Mesodermal cell (in vitro differentiated cells): ENCODE measurements at regions not wholly inside any gene's neighbourhood (a gene's known extent, or its start where the extent isn't known, plus 50 kb on each side); places are given as distances from the start of the nearest gene placed in this dataset.

Source experiments
- H3K27ac ChIP-seq: 2 replicates; pipeline ENCODE4 v1.7.0; 2013; ENCODE audit warnings: mild to moderate bottlenecking, low read depth, low read length, moderate library complexity; ENCODE audit not compliant: severe bottlenecking
- H3K36me3 ChIP-seq: 2 replicates; pipeline ENCODE4 v1.7.1; 2013; ENCODE audit warnings: mild to moderate bottlenecking, low read length, moderate library complexity; ENCODE audit not compliant: control insufficient read depth, insufficient read depth
- H3K4me1 ChIP-seq: one replicate; pipeline ENCODE4 v1.7.1; 2013; ENCODE audit warnings: mild to moderate bottlenecking, low read length; ENCODE audit not compliant: insufficient read depth, control insufficient read depth, poor library complexity, severe bottlenecking
- H3K4me3 ChIP-seq: 2 replicates; pipeline ENCODE4 v1.7.0; 2013; ENCODE audit warnings: low read length, control low read depth, mild to moderate bottlenecking; ENCODE audit not compliant: insufficient read depth, poor library complexity, severe bottlenecking; ENCODE audit errors: extremely low read depth
- H3K9me3 ChIP-seq: 2 replicates; pipeline ENCODE4 v1.7.1; 2013; ENCODE audit warnings: mild to moderate bottlenecking, low read length, moderate library complexity; ENCODE audit not compliant: control insufficient read depth
- WGBS, 2 experiments: methylation state at CpG; one replicate each; pipeline ENCODE4 v1.1.5; 2013; ENCODE audit warnings: missing lambda C conversion rate in 2 of 2; ENCODE audit not compliant: insufficient coverage in 2 of 2; 5-methylcytosine and 5-hydroxymethylcytosine counted together

DNA sequence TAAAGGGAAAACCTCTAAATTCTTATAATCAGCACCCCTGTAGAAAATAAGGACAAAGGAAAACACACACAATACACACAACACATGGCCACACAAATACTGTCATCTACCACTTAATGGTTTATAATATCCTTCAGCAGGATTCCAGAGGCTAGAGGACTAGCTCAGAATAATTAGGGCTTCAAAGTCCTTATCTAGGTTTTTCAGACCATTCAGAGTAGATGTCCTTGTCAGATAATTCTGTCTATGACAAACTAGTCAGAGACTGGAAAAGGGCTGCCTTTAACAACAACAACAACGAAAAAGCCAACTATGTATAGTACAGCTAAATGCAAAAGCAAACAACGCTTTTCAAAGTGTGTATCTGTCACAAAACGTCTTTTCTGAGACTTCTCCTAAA, 456.5 kb upstream of the CNTN5 start:
- Histone ChIP-seq H3K9me3 (no peaks in the 10 kb centered on the region), H3K4me1 (no peaks in the 10 kb centered on the region), H3K4me3 (no peak overlapping the region), H3K36me3 (no peaks in the 10 kb centered on the region), H3K27ac (no peak overlapping the region)
- WGBS, 2 experiments: 79 to 83% methylated on average over 2 to 3 of the region's 3 CpGs

DNA sequence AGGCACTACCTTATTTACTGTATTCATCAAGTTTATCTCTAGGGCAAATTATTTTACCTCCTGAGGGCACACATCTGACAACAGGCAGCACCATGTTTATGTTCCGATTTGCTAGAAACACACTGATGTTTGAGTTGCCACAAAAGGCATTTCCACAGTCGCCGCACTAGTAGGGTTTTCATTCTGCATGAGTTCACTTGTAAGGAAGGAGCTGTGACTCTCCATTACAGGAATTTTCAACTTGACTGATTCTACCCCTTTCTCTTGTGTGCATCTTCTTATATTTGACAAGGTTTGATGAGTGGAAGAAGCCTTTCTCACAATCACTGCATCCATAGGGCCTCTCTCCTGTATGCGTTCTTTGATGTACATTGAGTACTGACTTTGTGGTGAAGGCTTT, 455.9 kb upstream of the CNTN5 start:
- no peak overlapping the region for H3K27ac ChIP-seq
- 67 to 90% methylated on average over 2 to 3 of the region's 4 CpGs for WGBS, 2 experiments
- H3K4me1 ChIP-seq: no peaks in the 10 kb centered on the region

DNA sequence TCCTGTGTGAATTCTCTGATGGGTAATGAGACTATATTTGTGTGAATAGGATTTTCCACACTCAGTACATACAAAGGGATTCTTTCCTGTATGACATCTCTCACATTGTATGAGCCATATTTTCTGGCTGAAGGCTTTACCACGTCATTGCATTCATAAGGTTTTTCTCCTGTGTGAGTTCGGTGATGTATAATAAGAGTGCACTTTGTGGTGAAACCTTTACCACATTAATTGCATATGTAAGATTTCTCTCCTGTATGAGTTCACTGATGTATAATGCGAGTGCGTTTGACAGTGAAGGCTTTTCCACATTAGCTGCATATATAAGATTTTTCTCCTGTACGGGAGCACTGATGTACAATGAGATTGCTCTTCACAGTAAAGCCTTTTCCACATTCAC, 455.4 kb upstream of the CNTN5 start:
- Histone ChIP-seq H3K9me3 (no peaks in the 10 kb centered on the region), H3K36me3 (no peaks in the 10 kb centered on the region), H3K4me1 (no peaks in the 10 kb centered on the region), H3K27ac (no peak overlapping the region), H3K4me3 (no peak overlapping the region)
- no CpG with 5 or more reads among the region's 5 CpGs for WGBS, 2 experiments

More for the DNA sequence above, 455.9 kb upstream of the CNTN5 start:
- Histone ChIP-seq H3K36me3 (no peaks in the 10 kb centered on the region), H3K9me3 (no peaks in the 10 kb centered on the region), H3K4me3 (no peak overlapping the region)

DNA sequence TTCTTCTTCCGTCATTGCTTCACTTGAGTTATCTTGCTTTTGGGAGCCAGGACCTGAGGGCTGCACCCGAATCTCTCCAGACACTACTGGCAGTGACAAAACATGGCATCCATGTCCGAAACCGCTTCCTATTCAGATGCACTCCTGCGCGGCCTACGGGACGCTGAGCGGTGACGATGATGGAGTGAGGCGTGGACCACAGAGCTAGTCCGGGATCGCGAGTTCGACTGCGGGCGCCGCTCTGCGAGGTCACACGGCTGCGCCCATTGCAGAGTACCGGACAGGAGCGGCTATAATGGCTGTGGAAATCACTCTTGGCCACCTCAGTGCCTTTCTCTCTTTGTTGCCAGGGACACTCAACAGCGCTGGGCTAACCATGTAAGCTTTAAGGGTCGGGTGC, 453.8 kb upstream of the CNTN5 start:
- H3K4me3 ChIP-seq: no peak overlapping the region
- 97% methylated on average over 22 to 23 of the region's 25 CpGs for WGBS, 2 experiments

DNA sequence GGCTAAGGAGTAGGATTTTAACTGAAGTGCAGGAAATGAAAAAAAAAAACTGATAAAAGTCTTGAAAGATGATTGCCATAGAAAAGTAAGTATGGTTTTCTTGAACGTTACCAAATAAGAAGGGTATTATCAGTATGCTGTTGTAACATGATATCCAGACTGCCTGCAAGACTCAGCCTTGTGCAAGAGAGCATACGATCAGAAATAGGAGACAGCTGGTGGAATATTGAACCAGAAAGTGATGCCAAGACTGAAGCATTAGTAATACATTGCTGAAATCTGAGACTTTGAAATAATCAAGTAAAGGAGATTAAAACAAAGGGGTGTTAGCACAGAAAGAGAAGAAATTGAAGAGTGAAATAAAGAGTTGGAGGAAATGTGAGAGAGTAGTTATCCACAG, 452.7 kb upstream of the CNTN5 start:
- no peak overlapping the region for H3K27ac ChIP-seq
- no peak overlapping the region for H3K4me3 ChIP-seq
- H3K4me1 ChIP-seq: no peaks in the 10 kb centered on the region
- 83 to 100% methylated on average over 1 to 2 of the region's 2 CpGs for WGBS, 2 experiments
- H3K9me3 ChIP-seq: no peaks in the 10 kb centered on the region
- no peaks in the 10 kb centered on the region for H3K36me3 ChIP-seq

More for the DNA sequence above, 453.8 kb upstream of the CNTN5 start:
- no peaks in the 10 kb centered on the region for H3K9me3 ChIP-seq
- no peaks in the 10 kb centered on the region for H3K36me3 ChIP-seq
- H3K27ac ChIP-seq: no peak overlapping the region
- H3K4me1 ChIP-seq: no peaks in the 10 kb centered on the region

DNA sequence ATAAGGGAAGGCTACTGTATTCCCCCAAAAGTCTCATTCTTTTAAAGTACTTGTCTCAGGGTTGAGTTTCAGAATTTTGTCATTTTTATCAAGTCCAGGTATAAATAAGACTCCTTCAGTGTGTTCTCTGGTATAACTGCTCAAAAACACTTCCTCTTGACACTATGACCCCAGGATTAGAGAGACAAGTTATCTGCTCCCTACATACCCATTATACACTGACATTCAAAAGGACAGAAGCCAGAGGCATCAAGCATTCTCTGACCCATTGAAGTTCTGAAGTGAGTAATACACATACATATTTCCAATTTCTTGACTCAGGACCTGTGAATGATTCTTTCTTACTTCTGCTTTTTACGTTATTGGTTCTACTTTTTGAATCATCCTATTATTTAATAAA, 447.8 kb upstream of the CNTN5 start:
- Histone ChIP-seq H3K4me3 (no peak overlapping the region), H3K4me1 (no peaks in the 10 kb centered on the region), H3K9me3 (no peaks in the 10 kb centered on the region), H3K27ac (no peak overlapping the region), H3K36me3 (no peaks in the 10 kb centered on the region)
- 100% methylated on average over 1 of the region's 1 CpG for WGBS, 2 experiments

DNA sequence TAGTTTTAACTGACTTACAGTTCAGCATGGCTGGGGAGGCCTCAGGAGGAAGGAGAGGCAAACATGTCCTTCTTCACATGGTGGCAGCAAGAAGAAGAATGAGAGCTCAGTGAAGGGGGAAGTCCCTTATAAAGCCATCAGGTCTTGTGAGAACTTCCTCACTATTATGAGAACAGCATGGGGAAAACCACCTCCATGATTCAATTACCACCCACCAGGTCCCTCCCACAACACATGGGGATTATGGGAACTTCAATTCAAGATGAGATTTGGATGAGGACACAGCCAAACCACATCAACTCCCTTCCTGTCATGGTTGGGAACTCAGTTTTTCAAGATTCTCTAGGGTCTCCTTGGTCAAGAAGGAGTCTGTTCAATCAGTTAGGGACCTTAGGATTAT, 432.9 kb upstream of the CNTN5 start:
- H3K4me3 ChIP-seq: no peak overlapping the region
- no peaks in the 10 kb centered on the region for H3K36me3 ChIP-seq
- H3K27ac ChIP-seq: no peak overlapping the region
- H3K9me3 ChIP-seq: no peaks in the 10 kb centered on the region
- no peaks in the 10 kb centered on the region for H3K4me1 ChIP-seq

DNA sequence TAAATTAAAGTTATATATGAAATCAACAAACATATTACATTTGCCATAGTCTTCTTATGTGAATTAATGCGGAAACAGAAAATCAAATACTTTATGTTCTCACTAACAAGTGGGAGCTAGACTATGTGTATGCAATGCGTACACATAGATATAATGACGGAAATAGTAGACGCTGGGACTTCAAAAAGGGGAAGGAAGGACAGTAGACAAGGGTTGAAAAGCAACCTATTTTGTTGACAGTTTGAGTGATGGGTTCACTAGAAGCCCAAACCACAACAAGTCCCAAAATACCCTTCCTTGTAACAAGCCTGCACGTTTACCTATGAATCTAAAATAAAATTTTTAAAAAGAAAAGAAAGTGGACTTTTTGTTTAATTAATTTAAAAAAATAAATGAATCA, 430.8 kb upstream of the CNTN5 start:
- Histone ChIP-seq H3K4me3 (no peak overlapping the region), H3K36me3 (no peaks in the 10 kb centered on the region), H3K9me3 (no peaks in the 10 kb centered on the region), H3K4me1 (no peaks in the 10 kb centered on the region), H3K27ac (no peak overlapping the region)
- 100% methylated on average over 2 of the region's 5 CpGs for WGBS, 2 experiments

DNA sequence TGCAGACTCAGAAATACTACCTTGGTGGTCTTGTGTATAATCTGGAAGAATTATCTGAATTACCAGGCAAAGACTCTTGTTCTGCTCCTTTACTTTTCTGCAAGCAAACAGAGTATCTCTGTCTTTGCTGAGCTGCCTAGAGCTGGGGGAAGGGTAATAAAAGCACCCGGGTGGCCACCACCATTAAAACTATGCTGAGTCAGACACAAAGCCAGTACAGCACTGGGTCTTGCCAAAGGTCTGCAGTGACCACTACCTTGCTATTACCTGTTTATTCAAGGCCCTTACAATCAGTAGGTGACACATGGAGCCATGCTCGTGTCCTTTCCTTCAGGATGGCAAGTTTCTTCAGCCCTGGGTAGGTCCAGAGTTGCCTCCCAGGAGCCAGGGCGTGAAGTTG, 420.6 kb upstream of the CNTN5 start:
- no peak overlapping the region for H3K4me3 ChIP-seq
- no peak overlapping the region for H3K27ac ChIP-seq
- no peaks in the 10 kb centered on the region for H3K36me3 ChIP-seq
- H3K9me3 ChIP-seq: no peaks in the 10 kb centered on the region
- WGBS, 2 experiments: 87 to 88% methylated on average over 2 to 3 of the region's 3 CpGs
- H3K4me1 ChIP-seq: no peaks in the 10 kb centered on the region

DNA sequence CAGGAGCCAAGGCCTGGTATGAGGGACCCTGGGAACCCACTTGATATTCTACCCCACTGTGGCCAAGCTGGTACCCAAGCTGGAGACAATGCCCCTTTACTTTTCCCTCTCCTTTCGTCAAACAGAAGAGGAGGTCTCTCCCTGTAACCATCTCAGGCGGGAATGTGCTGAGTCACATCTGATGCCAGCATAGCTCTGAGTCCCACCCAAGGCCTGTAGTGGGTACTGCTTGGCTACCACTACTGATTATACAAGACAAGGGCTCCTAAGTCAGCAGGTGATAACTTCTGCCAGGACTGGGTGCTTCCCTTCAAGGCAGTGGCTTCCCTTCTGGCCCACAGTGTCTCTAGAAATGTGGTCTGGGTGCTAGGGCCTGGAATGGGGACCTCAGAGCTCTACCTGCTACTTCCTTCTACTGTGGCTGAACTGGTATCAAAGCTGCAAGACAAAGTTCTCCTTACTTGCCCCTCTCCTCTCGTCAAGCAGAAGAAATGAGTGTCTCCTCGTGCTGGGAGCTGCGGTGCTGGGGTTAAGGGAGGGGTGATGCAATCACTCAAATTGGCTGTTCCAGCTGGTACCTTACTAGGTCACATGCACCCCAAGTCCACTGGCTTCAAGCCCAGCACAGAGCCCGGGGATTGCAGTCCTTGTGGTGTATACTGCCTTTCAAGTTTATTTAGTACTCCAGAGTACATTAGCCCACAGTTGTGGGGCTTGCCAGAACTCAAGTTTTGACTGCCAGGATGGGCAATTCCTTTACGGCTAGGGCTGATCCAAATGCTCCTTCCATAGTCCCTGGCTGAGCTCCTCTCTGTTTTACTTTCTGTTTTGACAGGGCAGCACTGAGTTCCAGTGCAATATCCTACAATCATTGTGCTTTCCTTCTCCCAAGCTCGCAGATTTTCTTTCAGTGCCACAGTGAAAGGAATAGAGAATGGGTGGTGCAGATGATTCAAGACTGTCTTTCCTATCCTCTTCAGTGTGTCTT, 419.7 kb upstream of the CNTN5 start:
- no peak overlapping the region for H3K4me3 ChIP-seq
- H3K27ac ChIP-seq: no peak overlapping the region
- H3K9me3 ChIP-seq: no peaks in the 10 kb centered on the region
- 91 to 98% methylated on average over 3 to 4 of the region's 8 CpGs for WGBS, 2 experiments
- no peaks in the 10 kb centered on the region for H3K4me1 ChIP-seq
- no peaks in the 10 kb centered on the region for H3K36me3 ChIP-seq

DNA sequence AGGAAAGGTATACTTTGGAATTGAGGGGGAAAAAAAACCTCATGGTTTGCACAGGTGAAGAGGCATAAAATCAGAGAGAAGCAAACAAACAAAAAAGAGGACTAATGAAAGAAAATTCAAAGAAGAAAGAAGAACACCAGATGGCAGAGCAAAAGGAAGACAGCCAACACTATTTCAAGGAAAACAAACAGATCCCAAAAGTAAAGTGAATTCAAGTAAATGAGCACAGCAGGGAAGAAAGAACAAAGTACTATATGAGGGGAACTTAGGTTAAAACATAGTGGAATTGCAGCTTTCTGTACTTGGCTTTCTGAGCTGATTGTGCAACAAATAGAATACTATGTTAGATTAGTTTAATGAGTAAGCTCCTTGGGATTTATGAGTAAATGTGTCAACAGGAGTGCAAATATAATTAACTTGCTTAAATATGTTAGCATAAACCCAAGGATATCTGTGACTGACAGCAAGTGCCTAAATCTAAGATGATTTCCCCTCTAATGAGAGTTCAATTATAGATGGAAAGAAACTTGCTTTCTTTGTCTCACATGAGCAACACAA, 404.6 kb upstream of the CNTN5 start:
- H3K36me3 ChIP-seq: no peaks in the 10 kb centered on the region
- peaks cover 6% of the 10 kb centered on the region for H3K9me3 ChIP-seq
- no peak overlapping the region for H3K4me3 ChIP-seq
- no peak overlapping the region for H3K27ac ChIP-seq
- no peaks in the 10 kb centered on the region for H3K4me1 ChIP-seq
